ENCODE measurements at regions not wholly inside any gene's neighbourhood (a gene's known extent, or its start where the extent isn't known, plus 50 kb on each side); places are given as distances from the start of the nearest gene placed in this dataset.

GRCh38 chr3:178318340-178318739 is 217.9 kb upstream of the KCNMB2 start:
- Histone ChIP-seq H3K4me3 (no peak overlapping the region), H3K9me3 (replicated peaks in 1 of 3) (no peaks in the 10 kb centered on the region), H3K4me1 (replicated peaks in 1 of 2) (peaks cover 0 to 9% of the 10 kb centered on the region in 2 donors), H3K36me3 (replicated peaks in 1 of 2) (no peaks in the 10 kb centered on the region), H3K27me3 (no peaks in the 10 kb centered on the region), H3K27ac (no peak overlapping the region)
- 91 to 98% (median 93%) methylated on average over 4 of the region's 4 CpGs for WGBS, 4 donors
- intact Hi-C loops (cut with DNase I) = no loop called here
- TF ChIP-seq POLR2A (IDR thresholded peaks at IDR 0.05) = no peak
- TF ChIP-seq CTCF (IDR thresholded peaks at IDR 0.05) = no peak
- no peak for DNase-seq

- H3K4me1 ChIP-seq (replicated peaks in 1 of 2) = peaks cover 0 to 14% of the 10 kb centered on the region in 2 donors
- no peak overlapping the region for H3K27ac ChIP-seq
- H3K9me3 ChIP-seq (replicated peaks in 1 of 3) = no peaks in the 10 kb centered on the region
- no peaks in the 10 kb centered on the region for H3K27me3 ChIP-seq
- DNase-seq = no peak
- TF ChIP-seq POLR2A (IDR thresholded peaks at IDR 0.05) = no peak
- no peak for TF ChIP-seq CTCF (IDR thresholded peaks at IDR 0.05)
- no peaks in the 10 kb centered on the region for H3K36me3 ChIP-seq (replicated peaks in 1 of 2)
- intact Hi-C loops (cut with DNase I) = no loop called here
- 68 to 97% (median 84%) methylated on average over 5 of the region's 5 CpGs for WGBS, 4 donors
- H3K4me3 ChIP-seq = no peak overlapping the region
These were observed 217.1 kb upstream of the KCNMB2 start for GRCh38 chr3:178318941-178319816.

- Histone ChIP-seq H3K36me3 (replicated peaks in 1 of 2) (no peaks in the 10 kb centered on the region), H3K4me1 (replicated peaks in 1 of 2) (peaks cover 0 to 29% of the 10 kb centered on the region in 2 donors), H3K27me3 (no peaks in the 10 kb centered on the region), H3K27ac (peak overlapping the region in 2 of 5 donors; percentile 9 to 36), H3K9me3 (replicated peaks in 1 of 3) (peaks cover 0 to 5% (median 0%) of the 10 kb centered on the region in 3 donors), H3K4me3 (no peak overlapping the region)
- 86 to 98% (median 89%) methylated on average over 4 of the region's 4 CpGs for WGBS, 4 donors
- TF ChIP-seq CTCF (IDR thresholded peaks at IDR 0.05) = no peak
- no peak for TF ChIP-seq POLR2A (IDR thresholded peaks at IDR 0.05)
- peak in 5 of 7 donors; percentile 16 to 62 (median 26) for DNase-seq
- intact Hi-C loops (cut with DNase I) = no loop called here
These were observed 215.5 kb upstream of the KCNMB2 start for GRCh38 chr3:178320456-178321351.

GRCh38 chr3:178324356-178324755 is 211.9 kb upstream of the KCNMB2 start:
- H3K9me3 ChIP-seq (replicated peaks in 1 of 3) = peaks cover 0 to 5% (median 0%) of the 10 kb centered on the region in 3 donors
- H3K27ac ChIP-seq = peak overlapping the region; percentile 29 to 75 (median 58)
- peak in 5 of 7 donors; percentile 23 to 34 (median 26) for DNase-seq
- no peaks in the 10 kb centered on the region for H3K27me3 ChIP-seq
- TF ChIP-seq CTCF (IDR thresholded peaks at IDR 0.05) = no peak
- TF ChIP-seq POLR2A (IDR thresholded peaks at IDR 0.05) = no peak
- intact Hi-C loops (cut with DNase I) = no loop called here
- no peak overlapping the region for H3K4me3 ChIP-seq
- H3K36me3 ChIP-seq (replicated peaks in 1 of 2) = no peaks in the 10 kb centered on the region
- peaks cover 0 to 29% of the 10 kb centered on the region in 2 donors for H3K4me1 ChIP-seq (replicated peaks in 1 of 2)
- 28 to 43% (median 35%) methylated on average over 5 of the region's 5 CpGs for WGBS, 4 donors

Data from adrenal gland (tissue), 9 donors.